ENCODE measurements at regions not wholly inside any gene's neighbourhood (a gene's known extent, or its start where the extent isn't known, plus 50 kb on each side); places are given as distances from the start of the nearest gene placed in this dataset.

- TF ChIP-seq CEBPZ (IDR thresholded peaks at IDR 0.05; ENCODE audit: low read length) (no peak), MTF1 (CRISPR knock-in tag; IDR thresholded peaks at IDR 0.05) (no peak), SMAD3 (CRISPR knock-in tag; IDR thresholded peaks at IDR 0.05) (0 out of 2 replicates have a peak, but pooled peaks have one; percentile 38), ZNF784 (CRISPR knock-in tag; IDR thresholded peaks at IDR 0.05; ENCODE audit: borderline replicate concordance) (no peak), ZKSCAN1 (IDR thresholded peaks at IDR 0.05; ENCODE audit: low read length) (no peak), ZKSCAN5 (CRISPR knock-in tag; IDR thresholded peaks at IDR 0.05) (no peak), CTCF (CRISPR knock-in tag; IDR thresholded peaks at IDR 0.05) (peak; percentile 97), SUZ12 (IDR thresholded peaks at IDR 0.05; ENCODE audit: low read depth, low read length) (no peak), RBFOX2 (IDR thresholded peaks at IDR 0.05; ENCODE audit: low read depth, low read length) (no peak), ZNF18 (CRISPR knock-in tag; IDR thresholded peaks at IDR 0.05; ENCODE audit: insufficient replicate concordance) (no peak), KDM3A (CRISPR knock-in tag; IDR thresholded peaks at IDR 0.05; ENCODE audit: low read depth) (no peak), ZNF501 (CRISPR knock-in tag; IDR thresholded peaks at IDR 0.05) (0 out of 2 replicates have a peak, but pooled peaks have one; percentile 32)
- TF ChIP-seq, protein P1, sequence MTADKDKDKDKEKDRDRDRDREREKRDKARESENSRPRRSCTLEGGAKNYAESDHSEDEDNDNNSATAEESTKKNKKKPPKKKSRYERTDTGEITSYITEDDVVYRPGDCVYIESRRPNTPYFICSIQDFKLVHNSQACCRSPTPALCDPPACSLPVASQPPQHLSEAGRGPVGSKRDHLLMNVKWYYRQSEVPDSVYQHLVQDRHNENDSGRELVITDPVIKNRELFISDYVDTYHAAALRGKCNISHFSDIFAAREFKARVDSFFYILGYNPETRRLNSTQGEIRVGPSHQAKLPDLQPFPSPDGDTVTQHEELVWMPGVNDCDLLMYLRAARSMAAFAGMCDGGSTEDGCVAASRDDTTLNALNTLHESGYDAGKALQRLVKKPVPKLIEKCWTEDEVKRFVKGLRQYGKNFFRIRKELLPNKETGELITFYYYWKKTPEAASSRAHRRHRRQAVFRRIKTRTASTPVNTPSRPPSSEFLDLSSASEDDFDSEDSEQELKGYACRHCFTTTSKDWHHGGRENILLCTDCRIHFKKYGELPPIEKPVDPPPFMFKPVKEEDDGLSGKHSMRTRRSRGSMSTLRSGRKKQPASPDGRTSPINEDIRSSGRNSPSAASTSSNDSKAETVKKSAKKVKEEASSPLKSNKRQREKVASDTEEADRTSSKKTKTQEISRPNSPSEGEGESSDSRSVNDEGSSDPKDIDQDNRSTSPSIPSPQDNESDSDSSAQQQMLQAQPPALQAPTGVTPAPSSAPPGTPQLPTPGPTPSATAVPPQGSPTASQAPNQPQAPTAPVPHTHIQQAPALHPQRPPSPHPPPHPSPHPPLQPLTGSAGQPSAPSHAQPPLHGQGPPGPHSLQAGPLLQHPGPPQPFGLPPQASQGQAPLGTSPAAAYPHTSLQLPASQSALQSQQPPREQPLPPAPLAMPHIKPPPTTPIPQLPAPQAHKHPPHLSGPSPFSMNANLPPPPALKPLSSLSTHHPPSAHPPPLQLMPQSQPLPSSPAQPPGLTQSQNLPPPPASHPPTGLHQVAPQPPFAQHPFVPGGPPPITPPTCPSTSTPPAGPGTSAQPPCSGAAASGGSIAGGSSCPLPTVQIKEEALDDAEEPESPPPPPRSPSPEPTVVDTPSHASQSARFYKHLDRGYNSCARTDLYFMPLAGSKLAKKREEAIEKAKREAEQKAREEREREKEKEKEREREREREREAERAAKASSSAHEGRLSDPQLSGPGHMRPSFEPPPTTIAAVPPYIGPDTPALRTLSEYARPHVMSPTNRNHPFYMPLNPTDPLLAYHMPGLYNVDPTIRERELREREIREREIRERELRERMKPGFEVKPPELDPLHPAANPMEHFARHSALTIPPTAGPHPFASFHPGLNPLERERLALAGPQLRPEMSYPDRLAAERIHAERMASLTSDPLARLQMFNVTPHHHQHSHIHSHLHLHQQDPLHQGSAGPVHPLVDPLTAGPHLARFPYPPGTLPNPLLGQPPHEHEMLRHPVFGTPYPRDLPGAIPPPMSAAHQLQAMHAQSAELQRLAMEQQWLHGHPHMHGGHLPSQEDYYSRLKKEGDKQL (CRISPR knock-in tag; IDR thresholded peaks at IDR 0.05; ENCODE audit: low read depth), result no peak
- TF ChIP-seq, protein P2, sequence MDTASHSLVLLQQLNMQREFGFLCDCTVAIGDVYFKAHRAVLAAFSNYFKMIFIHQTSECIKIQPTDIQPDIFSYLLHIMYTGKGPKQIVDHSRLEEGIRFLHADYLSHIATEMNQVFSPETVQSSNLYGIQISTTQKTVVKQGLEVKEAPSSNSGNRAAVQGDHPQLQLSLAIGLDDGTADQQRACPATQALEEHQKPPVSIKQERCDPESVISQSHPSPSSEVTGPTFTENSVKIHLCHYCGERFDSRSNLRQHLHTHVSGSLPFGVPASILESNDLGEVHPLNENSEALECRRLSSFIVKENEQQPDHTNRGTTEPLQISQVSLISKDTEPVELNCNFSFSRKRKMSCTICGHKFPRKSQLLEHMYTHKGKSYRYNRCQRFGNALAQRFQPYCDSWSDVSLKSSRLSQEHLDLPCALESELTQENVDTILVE (CRISPR knock-in tag; IDR thresholded peaks at IDR 0.05), result no peak
Measured at GRCh38 chr2:217713395-217714286, 289.2 kb downstream of the TNS1 start (continued).
